ENCODE measurements at regions not wholly inside any gene's neighbourhood (a gene's known extent, or its start where the extent isn't known, plus 50 kb on each side); places are given as distances from the start of the nearest gene placed in this dataset.

DNA sequence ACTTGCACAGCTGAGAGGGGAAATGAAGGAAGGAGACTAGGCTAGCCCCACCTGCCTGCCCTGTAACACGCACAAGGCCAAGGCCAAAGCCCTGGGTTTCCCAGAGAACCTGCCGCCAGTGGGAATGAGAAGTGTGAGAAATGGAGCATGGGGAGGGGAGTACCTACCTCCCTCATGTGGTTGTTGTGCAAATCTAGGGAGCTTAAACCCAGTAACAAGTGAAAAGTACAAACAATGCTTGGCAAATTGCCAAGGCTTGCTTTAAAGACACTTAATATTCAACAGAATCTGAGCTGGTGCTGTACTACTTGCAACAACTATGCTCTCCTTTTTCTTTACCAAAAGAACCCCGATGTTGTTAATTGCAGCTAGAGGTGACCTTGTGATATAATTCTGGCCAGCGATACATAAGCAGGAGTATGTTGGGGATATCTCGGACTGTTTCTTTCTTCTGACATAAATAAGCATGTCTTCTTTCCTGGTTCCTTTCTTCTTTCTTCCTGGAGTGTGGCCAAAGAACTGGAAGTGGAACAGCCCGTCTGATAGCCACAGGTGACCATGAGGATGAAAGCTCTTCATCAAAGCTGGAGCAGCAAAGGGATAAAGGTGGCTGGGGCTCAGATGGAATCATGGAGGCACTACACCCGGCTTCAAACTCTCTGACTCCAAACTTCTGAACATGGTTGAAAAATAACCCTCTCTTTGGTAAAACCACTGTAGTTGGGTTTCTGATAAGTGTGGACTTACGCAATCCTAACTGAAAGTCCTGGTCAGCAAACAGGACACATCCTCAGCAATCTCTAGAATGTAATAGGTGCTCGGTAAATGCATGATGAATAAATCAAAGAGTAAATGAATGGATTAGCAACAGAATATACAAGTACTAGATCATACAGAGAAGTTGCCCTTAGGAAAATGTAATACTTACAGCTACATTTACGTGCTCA, 207.9 kb downstream of the NUAK1 start:
- in situ Hi-C loops (cut with HindIII; ENCODE audit: low pct_unique_long_range_greater_than_20kb, low sequenced_read_pairs), result no loop called here
- no peak for DNase-seq (ENCODE audit: low read depth)

DNA sequence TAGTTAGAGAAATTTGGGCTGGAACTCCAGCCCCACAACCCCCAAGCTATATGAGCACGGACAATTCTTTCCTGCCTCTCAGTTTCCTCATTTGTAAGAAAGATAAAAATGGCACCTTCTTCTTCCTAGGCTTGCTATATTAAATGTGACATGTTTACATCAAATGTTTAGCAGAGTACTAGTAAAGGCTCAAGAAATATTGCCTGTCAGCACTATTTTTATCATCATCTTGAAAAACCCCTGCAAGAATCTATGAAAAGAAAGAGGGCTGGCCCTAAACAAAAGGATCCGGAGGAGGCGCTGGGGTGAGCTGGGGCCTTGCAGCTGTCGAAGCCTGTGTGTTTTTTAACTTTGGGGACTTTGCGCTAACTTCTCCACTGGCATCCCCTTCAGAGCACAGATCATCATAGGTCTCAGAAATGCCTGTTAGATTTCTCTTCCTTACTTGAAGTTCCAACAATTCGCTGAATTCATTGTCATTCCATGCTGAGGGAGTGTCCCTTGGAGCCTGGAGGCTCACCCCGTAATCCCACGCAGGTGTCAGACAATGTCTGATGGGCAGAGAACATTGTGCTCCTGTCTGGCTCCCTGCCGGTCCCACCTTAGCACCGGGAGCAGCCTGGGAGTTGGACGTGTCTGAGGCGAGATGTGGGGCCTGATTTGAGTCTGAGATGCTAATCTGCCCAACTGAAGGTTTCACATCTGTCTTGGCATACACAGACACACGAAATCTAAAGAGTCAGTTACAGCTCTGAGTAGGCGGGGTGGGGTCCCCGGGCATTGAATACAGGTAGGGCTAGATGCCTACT, 206.8 kb downstream of the NUAK1 start:
- in situ Hi-C loops (cut with HindIII; ENCODE audit: low pct_unique_long_range_greater_than_20kb, low sequenced_read_pairs), result no loop called here
- no peak for DNase-seq (ENCODE audit: low read depth)

DNA sequence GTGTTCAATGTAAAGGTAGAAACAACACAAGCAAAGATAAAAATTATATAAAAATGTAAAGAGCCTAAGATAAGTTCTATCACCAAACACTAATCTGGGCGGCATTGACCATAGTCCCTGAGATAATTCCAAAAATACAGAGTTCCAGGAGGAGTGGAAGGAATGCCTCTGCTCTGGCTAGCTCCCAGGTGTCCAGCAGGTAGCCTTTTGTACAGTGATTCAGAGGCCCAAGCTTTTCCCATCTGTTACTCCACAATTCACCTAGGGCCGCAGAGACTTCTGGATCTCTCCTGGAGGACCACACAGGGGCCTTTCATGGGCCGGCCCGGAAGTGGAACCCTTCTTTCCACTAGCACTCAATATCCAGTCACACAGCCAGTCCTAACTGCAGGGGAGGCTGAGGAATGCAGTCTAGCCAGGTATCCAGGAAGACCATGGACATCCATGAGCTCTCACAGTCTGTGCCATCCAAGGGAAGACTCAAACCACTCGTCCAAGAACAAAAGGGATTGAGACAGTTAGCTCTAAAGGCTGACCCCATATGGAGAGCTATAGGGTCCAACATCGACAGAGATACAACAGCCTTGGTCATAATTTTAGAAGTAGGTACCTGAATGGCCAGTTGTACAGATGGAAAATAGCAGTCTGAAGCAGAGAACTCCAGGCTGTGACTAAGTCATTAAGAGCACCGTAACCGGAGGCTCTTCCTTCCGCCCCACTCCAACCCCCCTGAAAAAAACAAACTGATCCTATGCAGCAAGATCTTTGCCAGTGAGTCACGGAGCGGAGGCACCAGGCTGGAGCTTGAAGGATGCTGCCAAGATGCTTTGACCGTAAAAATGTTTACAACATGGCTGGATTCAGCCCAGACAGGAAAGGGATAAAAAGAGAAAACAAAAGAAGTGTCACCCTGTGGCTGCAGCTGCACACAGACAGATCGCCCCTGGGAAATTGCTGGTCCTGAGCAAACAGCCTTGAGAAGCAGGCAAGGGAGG, 204.8 kb downstream of the NUAK1 start:
- peak; percentile 53 for DNase-seq (ENCODE audit: low read depth)
- in situ Hi-C loops (cut with HindIII; ENCODE audit: low pct_unique_long_range_greater_than_20kb, low sequenced_read_pairs), result no loop called here

DNA sequence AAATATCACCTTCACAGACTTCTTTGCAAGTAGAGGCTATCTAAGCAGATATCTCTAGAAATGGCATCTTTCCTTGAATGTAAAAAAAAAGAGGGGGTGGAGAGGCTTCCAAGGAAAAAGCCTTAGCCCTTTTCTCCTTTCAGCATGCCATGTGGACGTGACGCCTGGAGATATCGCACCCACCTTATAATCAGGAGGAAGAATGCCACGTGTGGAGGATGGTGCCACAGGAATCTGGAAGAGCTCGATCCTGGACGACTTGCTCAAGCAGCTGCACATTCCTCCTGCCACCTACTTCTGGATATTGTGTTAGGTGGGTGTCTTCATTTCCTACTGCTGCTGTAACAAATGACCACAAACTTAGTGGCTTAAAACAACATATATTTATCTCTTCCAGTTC, 203.6 kb downstream of the NUAK1 start:
- DNase-seq (ENCODE audit: low read depth), result no peak
- in situ Hi-C loops (cut with HindIII; ENCODE audit: low pct_unique_long_range_greater_than_20kb, low sequenced_read_pairs), result no loop called here

DNA sequence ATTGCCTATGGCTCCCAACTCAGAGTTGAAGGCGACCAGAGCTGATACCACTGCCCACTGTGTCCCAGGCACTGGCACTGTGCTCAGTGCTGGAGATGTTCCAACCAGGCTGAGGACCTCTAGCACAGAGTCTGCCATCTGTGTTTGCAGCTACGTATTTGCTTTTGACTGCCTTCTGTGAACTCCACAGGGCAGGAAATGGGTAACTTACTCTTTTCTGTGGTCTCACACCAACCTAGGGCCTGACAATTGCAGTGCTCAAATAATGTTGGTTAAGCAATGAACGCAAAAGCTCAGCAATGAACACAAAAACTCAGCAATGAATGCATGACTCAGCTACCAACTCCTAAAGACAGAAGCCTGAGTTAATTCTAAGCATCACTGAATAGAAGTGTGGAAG, 202.8 kb downstream of the NUAK1 start:
- DNase-seq (ENCODE audit: low read depth), result no peak
- in situ Hi-C loops (cut with HindIII; ENCODE audit: low pct_unique_long_range_greater_than_20kb, low sequenced_read_pairs), result no loop called here

DNA sequence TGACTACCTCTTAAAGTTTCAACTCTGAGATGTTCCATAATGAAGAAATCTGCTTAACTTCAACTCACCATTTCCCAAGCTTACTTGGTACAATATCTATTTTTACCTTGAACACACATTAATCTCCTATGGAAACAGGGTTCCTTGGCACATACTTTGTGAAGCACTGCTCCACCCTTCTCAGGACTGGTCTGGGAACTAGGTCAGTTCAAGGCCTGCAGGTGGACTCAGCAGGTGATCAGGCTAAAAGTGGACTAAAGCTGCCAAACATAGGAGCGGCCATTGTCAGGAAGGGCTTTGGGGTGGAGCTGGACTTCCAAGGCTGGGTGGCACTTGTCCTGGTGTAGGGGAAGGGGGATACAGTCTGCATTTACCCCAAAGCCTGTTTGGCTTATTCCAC, 202.3 kb downstream of the NUAK1 start:
- in situ Hi-C loops (cut with HindIII; ENCODE audit: low pct_unique_long_range_greater_than_20kb, low sequenced_read_pairs), result no loop called here
- no peak for DNase-seq (ENCODE audit: low read depth)

DNA sequence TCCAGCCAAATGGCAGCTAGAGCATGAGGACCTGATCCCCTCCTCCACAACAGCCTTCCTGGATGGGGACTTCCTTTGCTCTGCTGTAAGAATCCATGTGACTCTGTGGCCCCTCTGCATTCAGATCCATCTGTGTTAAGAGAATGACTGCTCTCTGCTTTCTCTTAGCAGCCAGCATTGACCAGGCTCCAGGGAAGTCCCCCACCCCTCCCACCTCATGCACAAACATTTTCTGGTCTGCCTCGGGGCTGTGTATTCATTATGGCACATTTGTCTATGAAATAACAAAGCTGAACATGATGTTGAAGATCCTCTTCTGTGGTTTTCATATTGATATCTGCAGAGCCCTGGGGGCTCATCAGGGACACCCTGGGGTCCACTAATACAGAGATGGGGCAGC, 201.7 kb downstream of the NUAK1 start:
- in situ Hi-C loops (cut with HindIII; ENCODE audit: low pct_unique_long_range_greater_than_20kb, low sequenced_read_pairs), result no loop called here
- no peak for DNase-seq (ENCODE audit: low read depth)

DNA sequence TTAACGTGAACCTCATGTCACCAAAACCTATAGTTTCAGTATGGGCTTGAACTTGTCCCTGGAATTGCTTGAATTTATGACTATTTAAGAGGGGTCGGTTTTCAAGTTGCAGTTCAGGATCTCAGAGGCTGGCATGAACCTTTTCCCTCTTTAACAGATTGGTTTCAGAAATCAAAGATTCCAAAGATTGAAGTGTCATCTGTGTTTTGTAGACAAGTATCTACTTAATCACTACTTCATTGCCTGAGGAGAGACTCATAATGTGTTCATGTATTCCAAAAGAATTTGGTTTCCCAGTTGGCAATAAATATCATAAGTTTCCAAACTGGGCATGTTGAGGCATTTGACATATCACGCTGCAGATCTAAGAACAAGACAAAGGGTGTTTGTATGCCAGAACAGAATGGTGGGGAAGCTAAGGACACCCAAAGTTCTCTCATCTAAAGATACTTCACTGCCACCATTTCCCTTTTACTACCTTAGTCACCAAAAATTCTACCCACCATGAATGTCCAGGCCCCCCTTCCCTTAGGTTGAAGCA, 199.5 kb downstream of the NUAK1 start:
- no peak for DNase-seq (ENCODE audit: low read depth)
- in situ Hi-C loops (cut with HindIII; ENCODE audit: low pct_unique_long_range_greater_than_20kb, low sequenced_read_pairs), result no loop called here

DNA sequence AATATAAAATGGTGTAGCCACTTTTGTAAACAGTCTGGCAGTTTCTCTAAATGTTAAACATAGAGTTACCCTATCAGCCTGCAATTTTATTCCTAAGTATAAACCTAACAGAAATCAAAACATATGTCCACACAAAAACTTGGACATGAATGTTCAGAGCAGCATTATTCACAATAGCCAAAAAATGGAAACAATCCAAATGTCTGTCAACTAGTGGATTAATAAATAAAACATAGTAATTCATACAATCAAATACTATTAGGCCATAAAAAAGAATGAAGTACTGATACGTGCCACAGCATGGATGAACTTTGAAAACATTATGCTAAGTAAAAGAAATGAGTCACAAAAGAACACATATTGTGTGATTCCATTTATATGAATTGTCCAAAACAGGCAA, 196.5 kb downstream of the NUAK1 start:
- DNase-seq (ENCODE audit: low read depth), result no peak
- in situ Hi-C loops (cut with HindIII; ENCODE audit: low pct_unique_long_range_greater_than_20kb, low sequenced_read_pairs), result no loop called here

DNA sequence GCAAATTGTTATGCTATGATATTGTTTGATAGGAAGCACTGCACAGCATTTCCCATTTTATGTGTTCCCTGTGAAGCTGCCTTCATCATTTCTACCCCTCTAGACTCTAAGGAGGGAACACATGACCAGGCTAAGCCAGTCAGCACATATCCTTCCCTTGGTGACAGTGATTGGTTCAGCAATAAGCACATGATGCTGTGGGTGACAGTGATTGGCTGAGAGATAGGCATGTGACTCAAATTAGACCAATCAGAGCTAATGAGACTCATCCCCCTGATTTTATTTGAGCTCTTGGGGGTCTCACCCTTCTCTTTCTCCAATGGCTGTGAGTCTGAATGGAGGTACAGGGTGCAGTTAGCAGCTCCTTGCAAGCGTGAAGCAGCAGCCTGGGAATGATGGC, 195.2 kb downstream of the NUAK1 start:
- in situ Hi-C loops (cut with HindIII; ENCODE audit: low pct_unique_long_range_greater_than_20kb, low sequenced_read_pairs), result no loop called here

DNA sequence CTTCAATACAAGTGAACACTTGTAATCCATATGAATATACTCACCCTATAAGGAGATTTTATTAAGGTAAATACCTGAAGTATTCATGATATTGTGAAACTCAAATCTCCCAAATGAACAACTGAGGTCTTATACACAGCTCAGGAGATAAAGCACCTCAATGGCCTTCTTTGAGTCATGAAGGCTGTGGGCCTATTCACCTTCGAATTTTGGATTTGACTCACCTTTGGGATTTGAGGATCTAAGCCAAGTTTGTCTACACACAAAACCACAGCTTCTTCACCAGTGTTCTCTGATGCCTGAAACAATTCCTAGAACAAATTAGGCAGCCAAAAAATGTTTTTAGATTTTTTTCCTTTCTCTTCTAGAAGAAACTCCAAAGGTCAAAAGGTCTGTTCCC, 194.1 kb downstream of the NUAK1 start:
- in situ Hi-C loops (cut with HindIII; ENCODE audit: low pct_unique_long_range_greater_than_20kb, low sequenced_read_pairs), result no loop called here
- DNase-seq (ENCODE audit: low read depth), result no peak

More for the DNA sequence above, 195.2 kb downstream of the NUAK1 start:
- DNase-seq (ENCODE audit: low read depth), result no peak

DNA sequence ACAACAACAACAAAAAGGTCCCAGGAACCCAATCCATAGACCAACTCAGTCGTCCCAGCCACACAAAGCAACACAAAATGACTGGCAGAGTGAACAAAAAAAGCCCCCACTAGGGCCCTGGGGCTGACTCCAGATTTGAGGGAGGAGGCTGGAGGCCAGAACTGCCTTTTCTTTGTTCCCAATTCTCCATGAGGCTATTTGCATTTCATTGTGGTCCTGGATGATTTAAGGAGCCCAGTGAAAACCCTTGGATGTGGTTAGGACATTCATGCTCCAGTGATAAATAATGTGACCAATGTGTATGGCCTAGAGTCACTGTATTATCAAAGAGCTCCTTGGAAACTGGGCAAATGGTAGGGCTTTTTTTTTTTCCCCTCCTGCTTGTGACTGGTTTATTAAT, 192.9 kb downstream of the NUAK1 start:
- in situ Hi-C loops (cut with HindIII; ENCODE audit: low pct_unique_long_range_greater_than_20kb, low sequenced_read_pairs), result no loop called here
- DNase-seq (ENCODE audit: low read depth), result no peak

DNA sequence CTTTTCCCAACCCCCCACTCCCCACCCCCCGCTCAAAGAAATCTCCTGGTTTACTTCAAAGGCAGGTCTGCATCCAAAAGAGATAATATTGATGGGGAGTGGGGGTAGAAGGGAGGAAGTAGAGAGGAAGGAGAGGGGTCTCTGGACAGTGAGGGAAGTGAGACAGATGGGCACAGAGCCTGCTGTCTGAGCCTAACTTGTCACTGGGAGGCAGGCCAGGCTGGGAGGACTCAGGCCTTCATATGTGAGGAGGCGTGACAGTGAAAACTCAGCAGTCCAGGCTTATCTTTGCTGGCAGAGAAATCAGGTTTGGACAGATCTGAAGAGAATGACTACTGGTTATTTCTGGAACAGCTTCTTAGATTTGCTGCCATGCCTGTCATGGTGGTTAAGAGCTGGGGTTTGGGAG, 192.3 kb downstream of the NUAK1 start:
- in situ Hi-C loops (cut with HindIII; ENCODE audit: low pct_unique_long_range_greater_than_20kb, low sequenced_read_pairs), result no loop called here
- no peak for DNase-seq (ENCODE audit: low read depth)

DNA sequence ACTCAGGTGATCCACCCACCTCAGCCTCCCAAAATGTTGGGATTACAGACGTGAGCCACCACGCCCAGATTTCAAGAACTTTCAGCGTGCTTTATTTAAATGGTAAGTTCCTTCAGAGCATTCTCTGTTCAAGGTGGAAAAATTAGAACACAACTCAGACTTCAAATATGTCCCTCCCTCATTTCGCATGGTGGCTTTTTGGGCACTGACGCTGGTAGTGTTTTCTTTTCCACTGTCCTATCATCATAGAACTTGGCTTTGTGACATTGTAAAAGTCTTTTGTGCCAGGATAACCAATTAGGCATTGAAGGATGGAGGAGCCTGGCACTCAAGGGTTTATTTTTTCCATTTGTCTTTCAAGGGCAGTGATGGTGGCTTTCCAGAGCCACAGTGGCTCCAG, 190.8 kb downstream of the NUAK1 start:
- in situ Hi-C loops (cut with HindIII; ENCODE audit: low pct_unique_long_range_greater_than_20kb, low sequenced_read_pairs), result no loop called here
- peak; percentile 8 for DNase-seq (ENCODE audit: low read depth)

DNA sequence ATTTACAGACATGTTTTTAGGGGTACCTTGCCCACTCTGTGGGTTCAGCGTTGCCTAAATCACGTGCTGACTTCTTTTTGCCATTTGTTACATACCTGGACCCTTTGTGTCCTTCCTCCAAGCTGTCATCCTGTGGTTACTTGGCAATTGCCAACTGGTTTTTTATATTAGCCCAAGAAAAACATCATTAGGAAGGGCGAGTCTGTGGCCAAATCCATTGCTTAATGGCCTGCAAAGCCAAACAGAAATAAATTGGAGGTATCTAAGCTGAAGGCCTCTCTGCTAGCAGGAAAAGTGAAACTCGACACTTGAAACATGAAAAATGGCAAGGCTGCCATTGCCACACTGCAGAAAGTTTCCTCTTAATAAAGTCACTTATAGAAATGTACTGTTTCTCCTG, 190.4 kb downstream of the NUAK1 start:
- DNase-seq (ENCODE audit: low read depth), result peak; percentile 28
- in situ Hi-C loops (cut with HindIII; ENCODE audit: low pct_unique_long_range_greater_than_20kb, low sequenced_read_pairs), result no loop called here

DNA sequence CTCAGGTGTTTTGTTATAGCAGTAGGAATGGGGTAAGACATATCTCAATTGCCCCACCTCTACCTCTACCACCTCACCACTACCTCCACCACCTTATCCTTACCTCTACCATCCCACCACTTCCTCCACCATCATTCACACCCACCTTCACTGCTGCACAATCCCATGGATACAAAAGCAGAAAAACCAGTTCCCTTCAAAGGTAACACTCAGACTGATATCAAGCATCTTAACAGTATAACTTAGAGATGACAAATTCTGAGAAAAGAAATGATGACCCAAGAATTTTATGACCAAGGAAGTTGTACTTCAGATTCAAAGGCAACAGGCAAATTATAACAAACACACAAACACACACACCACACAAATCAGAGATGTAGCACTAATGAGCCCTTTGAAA, 189.4 kb downstream of the NUAK1 start:
- in situ Hi-C loops (cut with HindIII; ENCODE audit: low pct_unique_long_range_greater_than_20kb, low sequenced_read_pairs), result no loop called here

DNA sequence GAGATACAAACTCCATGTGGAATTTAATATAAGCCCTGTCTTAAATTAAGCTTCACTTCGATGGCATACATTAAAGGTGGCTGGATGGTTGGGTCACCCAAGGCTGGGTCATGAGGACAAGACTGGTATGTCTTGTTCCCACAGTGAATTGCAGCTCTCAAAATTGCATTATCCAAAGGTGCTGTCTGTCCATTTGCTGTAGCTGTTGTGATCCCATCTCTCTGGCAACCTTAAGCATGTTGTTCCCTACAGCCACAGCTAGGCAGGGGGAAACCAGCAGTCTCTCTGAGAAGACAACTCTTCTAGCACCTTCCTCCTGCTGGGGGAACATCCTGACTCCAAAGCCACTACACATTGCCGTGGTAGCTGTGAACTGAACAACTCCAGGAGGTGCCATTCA, 187.0 kb downstream of the NUAK1 start:
- no peak for DNase-seq (ENCODE audit: low read depth)
- in situ Hi-C loops (cut with HindIII; ENCODE audit: low pct_unique_long_range_greater_than_20kb, low sequenced_read_pairs), result no loop called here

More for the DNA sequence above, 189.4 kb downstream of the NUAK1 start:
- no peak for DNase-seq (ENCODE audit: low read depth)

Data from Caki2 (cell line).